MM.1S (cell line): ENCODE measurements at regions not wholly inside any gene's neighbourhood (a gene's known extent, or its start where the extent isn't known, plus 50 kb on each side); places are given as distances from the start of the nearest gene placed in this dataset.

Source experiments
- CTCF ChIP-seq: fragments of 300-600 bp; sonication (generic); IDR thresholded peaks from 2 replicates; pipeline ENCODE4 v1.5.1; 2016; ENCODE audit warnings: antibody characterized with exemption, low read length, mixed read lengths
- EZH2 ChIP-seq: fragments of 300-600 bp; sonication (generic); optimal IDR thresholded peaks from 2 replicates; pipeline ENCODE3; 2017; ENCODE audit warnings: low read depth, mild to moderate bottlenecking, antibody characterized with exemption, low read length, mixed read lengths
- EZH2phosphoT487 ChIP-seq: fragments of 300-600 bp; sonication (generic); IDR thresholded peaks from 2 replicates; pipeline ENCODE4 v1.6.1; 2018; ENCODE audit warnings: antibody characterized with exemption, low read length

- TF ChIP-seq CTCF, result no peak
- TF ChIP-seq EZH2phosphoT487, result no peak
- no peak for TF ChIP-seq EZH2
Measured at GRCh38 chr14:47988175-47988574, 312.8 kb upstream of the MDGA2 start.
